ENCODE measurements at regions not wholly inside any gene's neighbourhood (a gene's known extent, or its start where the extent isn't known, plus 50 kb on each side); places are given as distances from the start of the nearest gene placed in this dataset.

- no peak for TF ChIP-seq JAZF1 (CRISPR knock-in tag; IDR thresholded peaks at IDR 0.05)
- no peak for TF ChIP-seq ESRRA (CRISPR knock-in tag; IDR thresholded peaks at IDR 0.05; ENCODE audit: borderline replicate concordance)
- no peak for TF ChIP-seq ZNF138 (CRISPR knock-in tag; conservative IDR thresholded peaks at IDR 0.05)
- TF ChIP-seq, protein P1, sequence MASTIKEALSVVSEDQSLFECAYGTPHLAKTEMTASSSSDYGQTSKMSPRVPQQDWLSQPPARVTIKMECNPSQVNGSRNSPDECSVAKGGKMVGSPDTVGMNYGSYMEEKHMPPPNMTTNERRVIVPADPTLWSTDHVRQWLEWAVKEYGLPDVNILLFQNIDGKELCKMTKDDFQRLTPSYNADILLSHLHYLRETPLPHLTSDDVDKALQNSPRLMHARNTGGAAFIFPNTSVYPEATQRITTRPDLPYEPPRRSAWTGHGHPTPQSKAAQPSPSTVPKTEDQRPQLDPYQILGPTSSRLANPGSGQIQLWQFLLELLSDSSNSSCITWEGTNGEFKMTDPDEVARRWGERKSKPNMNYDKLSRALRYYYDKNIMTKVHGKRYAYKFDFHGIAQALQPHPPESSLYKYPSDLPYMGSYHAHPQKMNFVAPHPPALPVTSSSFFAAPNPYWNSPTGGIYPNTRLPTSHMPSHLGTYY (CRISPR knock-in tag; IDR thresholded peaks at IDR 0.05): no peak
- TF ChIP-seq, protein P2, sequence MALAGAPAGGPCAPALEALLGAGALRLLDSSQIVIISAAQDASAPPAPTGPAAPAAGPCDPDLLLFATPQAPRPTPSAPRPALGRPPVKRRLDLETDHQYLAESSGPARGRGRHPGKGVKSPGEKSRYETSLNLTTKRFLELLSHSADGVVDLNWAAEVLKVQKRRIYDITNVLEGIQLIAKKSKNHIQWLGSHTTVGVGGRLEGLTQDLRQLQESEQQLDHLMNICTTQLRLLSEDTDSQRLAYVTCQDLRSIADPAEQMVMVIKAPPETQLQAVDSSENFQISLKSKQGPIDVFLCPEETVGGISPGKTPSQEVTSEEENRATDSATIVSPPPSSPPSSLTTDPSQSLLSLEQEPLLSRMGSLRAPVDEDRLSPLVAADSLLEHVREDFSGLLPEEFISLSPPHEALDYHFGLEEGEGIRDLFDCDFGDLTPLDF (CRISPR knock-in tag; IDR thresholded peaks at IDR 0.05): no peak
- TF ChIP-seq TCF7 (CRISPR knock-in tag; IDR thresholded peaks at IDR 0.05; ENCODE audit: low read depth): no peak
- no peak for TF ChIP-seq TP53 (CRISPR knock-in tag; IDR thresholded peaks at IDR 0.05)
- TF ChIP-seq ETV6 (CRISPR knock-in tag; IDR thresholded peaks at IDR 0.05): no peak
- no peak for TF ChIP-seq ZNF423 (CRISPR knock-in tag; IDR thresholded peaks at IDR 0.05)
- no peak for TF ChIP-seq ZBTB43 (CRISPR knock-in tag; IDR thresholded peaks at IDR 0.05)
- TF ChIP-seq ZNF416 (CRISPR knock-in tag; IDR thresholded peaks at IDR 0.05): no peak
- no peak for TF ChIP-seq SMAD3 (CRISPR knock-in tag; IDR thresholded peaks at IDR 0.05; ENCODE audit: borderline replicate concordance)
- no peak for TF ChIP-seq RELA (CRISPR knock-in tag; IDR thresholded peaks at IDR 0.05; ENCODE audit: borderline replicate concordance)
Observed at GRCh38 chr9:99681113-99681512, 140.6 kb upstream of the NR4A3 start (continued).

- Mint-ChIP-seq H3K9me3 (peaks cover 43% of the 10 kb centered on the region), H3K4me1 (no peaks in the 10 kb centered on the region), H3K36me3 (peaks cover 21% of the 10 kb centered on the region), H3K4me3 (no peak overlapping the region), H3K27me3 (ENCODE audit: low read depth) (no peaks in the 10 kb centered on the region), H3K27ac (no peak overlapping the region)
- no peak for ATAC-seq
- CTCF ChIA-PET: no interaction called here
- POLR2A ChIA-PET: no interaction called here
- DNase-seq (ENCODE audit: low spot score): no peak
- TF ChIP-seq MAX (CRISPR knock-in tag; IDR thresholded peaks at IDR 0.05): no peak
- TF ChIP-seq AR (CRISPR knock-in tag; IDR thresholded peaks at IDR 0.05): no peak
- TF ChIP-seq MXD4 (CRISPR knock-in tag; IDR thresholded peaks at IDR 0.05; ENCODE audit: borderline replicate concordance): no peak
- TF ChIP-seq, protein P3, sequence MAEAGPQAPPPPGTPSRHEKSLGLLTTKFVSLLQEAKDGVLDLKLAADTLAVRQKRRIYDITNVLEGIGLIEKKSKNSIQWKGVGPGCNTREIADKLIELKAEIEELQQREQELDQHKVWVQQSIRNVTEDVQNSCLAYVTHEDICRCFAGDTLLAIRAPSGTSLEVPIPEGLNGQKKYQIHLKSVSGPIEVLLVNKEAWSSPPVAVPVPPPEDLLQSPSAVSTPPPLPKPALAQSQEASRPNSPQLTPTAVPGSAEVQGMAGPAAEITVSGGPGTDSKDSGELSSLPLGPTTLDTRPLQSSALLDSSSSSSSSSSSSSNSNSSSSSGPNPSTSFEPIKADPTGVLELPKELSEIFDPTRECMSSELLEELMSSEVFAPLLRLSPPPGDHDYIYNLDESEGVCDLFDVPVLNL (CRISPR knock-in tag; IDR thresholded peaks at IDR 0.05; ENCODE audit: borderline replicate concordance, low read depth): no peak
- no peak for TF ChIP-seq ATF2 (CRISPR knock-in tag; IDR thresholded peaks at IDR 0.05; ENCODE audit: borderline replicate concordance, low read depth)
- no peak for TF ChIP-seq ARID4B (CRISPR knock-in tag; IDR thresholded peaks at IDR 0.05; ENCODE audit: borderline replicate concordance)
- no peak for TF ChIP-seq ATF6 (CRISPR knock-in tag; IDR thresholded peaks at IDR 0.05)
- no peak for TF ChIP-seq GRHL2 (CRISPR knock-in tag; IDR thresholded peaks at IDR 0.05; ENCODE audit: insufficient replicate concordance, severe bottlenecking)
Observed at GRCh38 chr9:99682378-99682777, 139.3 kb upstream of the NR4A3 start.

Measured in WTC11 (cell line).